Neural cell (in vitro differentiated cells): ENCODE measurements at regions not wholly inside any gene's neighbourhood (a gene's known extent, or its start where the extent isn't known, plus 50 kb on each side); places are given as distances from the start of the nearest gene placed in this dataset.

Experiments
- EP300 ChIP-seq: fragments of 450-650 bp; conservative IDR thresholded peaks from 2 replicates; pipeline ENCODE4 v1.6.1; 2014; ENCODE audit warnings: antibody characterized with exemption, mild to moderate bottlenecking, moderate library complexity; ENCODE audit not compliant: poor library complexity, severe bottlenecking
- EZH2 ChIP-seq: fragments of 200-600, 300-800 bp; shearing (Covaris generic), sonication (generic); IDR thresholded peaks from 2 replicates; pipeline ENCODE4 v1.6.1; 2014; ENCODE audit warnings: antibody characterized with exemption, low read length, borderline replicate concordance, mild to moderate bottlenecking; ENCODE audit not compliant: insufficient read depth, poor library complexity, severe bottlenecking
- MXI1 ChIP-seq: fragments of 450-650 bp; conservative IDR thresholded peaks from 2 replicates; pipeline ENCODE4 v1.6.1; 2014; ENCODE audit warnings: antibody characterized with exemption, mild to moderate bottlenecking; ENCODE audit not compliant: poor library complexity, severe bottlenecking
- POLR2AphosphoS5 ChIP-seq: IDR thresholded peaks from 2 replicates; pipeline ENCODE4 v1.6.1; 2012
- RAD21 ChIP-seq: fragments of 450-650 bp; conservative IDR thresholded peaks from 2 replicates; pipeline ENCODE4 v1.6.1; 2014; ENCODE audit warnings: antibody characterized with exemption, mild to moderate bottlenecking, moderate library complexity
- SMC3 ChIP-seq: fragments of 450-650 bp; conservative IDR thresholded peaks from 2 replicates; pipeline ENCODE4 v1.6.1; 2014; ENCODE audit warnings: antibody characterized with exemption, mild to moderate bottlenecking, moderate library complexity; ENCODE audit not compliant: poor library complexity
- TAF1 ChIP-seq: IDR thresholded peaks from 2 replicates; pipeline ENCODE4 v1.6.1; 2012; ENCODE audit warnings: low read depth
- TF ChIP-seq, protein P1 (sequence below): IDR thresholded peaks from 2 replicates; pipeline ENCODE4 v1.6.1; 2012; ENCODE audit warnings: borderline replicate concordance
- TF ChIP-seq, protein P2 (sequence below): fragments of 450-650 bp; IDR thresholded peaks from 2 replicates; pipeline ENCODE4 v1.5.1; 2014; ENCODE audit warnings: antibody characterized with exemption, mild to moderate bottlenecking, moderate library complexity; ENCODE audit not compliant: poor library complexity, severe bottlenecking

DNA sequence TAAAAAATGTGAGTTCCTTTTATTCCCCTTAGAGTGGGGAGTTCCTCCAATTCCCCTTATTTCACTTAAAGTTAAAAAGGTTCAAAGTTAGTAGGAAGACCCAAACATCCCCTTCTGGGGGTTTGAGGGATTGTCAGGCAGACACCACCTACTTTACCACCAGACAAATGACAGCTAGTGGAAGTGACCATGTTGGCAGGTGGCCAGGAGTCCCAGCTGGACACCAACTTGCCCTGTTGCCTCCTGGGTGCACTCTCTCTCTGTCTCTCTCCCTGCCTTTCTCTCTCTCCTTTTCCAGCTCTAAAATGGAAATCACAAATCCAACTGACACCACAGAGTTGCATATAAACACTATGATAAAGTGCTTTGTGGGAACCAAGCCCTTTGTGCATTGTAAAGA lies 307.7 kb upstream of the TLE4 start:
- TF ChIP-seq, protein P1, sequence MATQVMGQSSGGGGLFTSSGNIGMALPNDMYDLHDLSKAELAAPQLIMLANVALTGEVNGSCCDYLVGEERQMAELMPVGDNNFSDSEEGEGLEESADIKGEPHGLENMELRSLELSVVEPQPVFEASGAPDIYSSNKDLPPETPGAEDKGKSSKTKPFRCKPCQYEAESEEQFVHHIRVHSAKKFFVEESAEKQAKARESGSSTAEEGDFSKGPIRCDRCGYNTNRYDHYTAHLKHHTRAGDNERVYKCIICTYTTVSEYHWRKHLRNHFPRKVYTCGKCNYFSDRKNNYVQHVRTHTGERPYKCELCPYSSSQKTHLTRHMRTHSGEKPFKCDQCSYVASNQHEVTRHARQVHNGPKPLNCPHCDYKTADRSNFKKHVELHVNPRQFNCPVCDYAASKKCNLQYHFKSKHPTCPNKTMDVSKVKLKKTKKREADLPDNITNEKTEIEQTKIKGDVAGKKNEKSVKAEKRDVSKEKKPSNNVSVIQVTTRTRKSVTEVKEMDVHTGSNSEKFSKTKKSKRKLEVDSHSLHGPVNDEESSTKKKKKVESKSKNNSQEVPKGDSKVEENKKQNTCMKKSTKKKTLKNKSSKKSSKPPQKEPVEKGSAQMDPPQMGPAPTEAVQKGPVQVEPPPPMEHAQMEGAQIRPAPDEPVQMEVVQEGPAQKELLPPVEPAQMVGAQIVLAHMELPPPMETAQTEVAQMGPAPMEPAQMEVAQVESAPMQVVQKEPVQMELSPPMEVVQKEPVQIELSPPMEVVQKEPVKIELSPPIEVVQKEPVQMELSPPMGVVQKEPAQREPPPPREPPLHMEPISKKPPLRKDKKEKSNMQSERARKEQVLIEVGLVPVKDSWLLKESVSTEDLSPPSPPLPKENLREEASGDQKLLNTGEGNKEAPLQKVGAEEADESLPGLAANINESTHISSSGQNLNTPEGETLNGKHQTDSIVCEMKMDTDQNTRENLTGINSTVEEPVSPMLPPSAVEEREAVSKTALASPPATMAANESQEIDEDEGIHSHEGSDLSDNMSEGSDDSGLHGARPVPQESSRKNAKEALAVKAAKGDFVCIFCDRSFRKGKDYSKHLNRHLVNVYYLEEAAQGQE, result no peak
- TF ChIP-seq, protein P2, sequence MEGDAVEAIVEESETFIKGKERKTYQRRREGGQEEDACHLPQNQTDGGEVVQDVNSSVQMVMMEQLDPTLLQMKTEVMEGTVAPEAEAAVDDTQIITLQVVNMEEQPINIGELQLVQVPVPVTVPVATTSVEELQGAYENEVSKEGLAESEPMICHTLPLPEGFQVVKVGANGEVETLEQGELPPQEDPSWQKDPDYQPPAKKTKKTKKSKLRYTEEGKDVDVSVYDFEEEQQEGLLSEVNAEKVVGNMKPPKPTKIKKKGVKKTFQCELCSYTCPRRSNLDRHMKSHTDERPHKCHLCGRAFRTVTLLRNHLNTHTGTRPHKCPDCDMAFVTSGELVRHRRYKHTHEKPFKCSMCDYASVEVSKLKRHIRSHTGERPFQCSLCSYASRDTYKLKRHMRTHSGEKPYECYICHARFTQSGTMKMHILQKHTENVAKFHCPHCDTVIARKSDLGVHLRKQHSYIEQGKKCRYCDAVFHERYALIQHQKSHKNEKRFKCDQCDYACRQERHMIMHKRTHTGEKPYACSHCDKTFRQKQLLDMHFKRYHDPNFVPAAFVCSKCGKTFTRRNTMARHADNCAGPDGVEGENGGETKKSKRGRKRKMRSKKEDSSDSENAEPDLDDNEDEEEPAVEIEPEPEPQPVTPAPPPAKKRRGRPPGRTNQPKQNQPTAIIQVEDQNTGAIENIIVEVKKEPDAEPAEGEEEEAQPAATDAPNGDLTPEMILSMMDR, result no peak
- TF ChIP-seq TAF1 (no peak), RAD21 (no peak), EP300 (no peak), EZH2 (no peak), POLR2AphosphoS5 (no peak), MXI1 (no peak), SMC3 (no peak)
